Urothelium cell line (cell line): ENCODE measurements at regions not wholly inside any gene's neighbourhood (a gene's known extent, or its start where the extent isn't known, plus 50 kb on each side); places are given as distances from the start of the nearest gene placed in this dataset.
A peak's percentile ranks its signal among the peaks of the same experiment; 100 is the strongest.
"Not testable (repeated sequence)": the region's sequence is repeated elsewhere in the genome, so short reads cannot be mapped to it uniquely, and the experiment has no call there.

Experiments used
- DNase-seq: peaks from one replicate; pipeline ENCODE4 v3.0.0; 2011; ENCODE audit warnings: low spot score, mixed read lengths
- FAIRE-seq: peaks from 2 replicates; lab custom pipeline; 2011; peaks lifted over from hg19 to GRCh38; lab: Jason Lieb, UNC

- DNase-seq (no peak), FAIRE-seq (no peak)
Observed at GRCh38 chr14:53620317-53620716, 336.3 kb downstream of the BMP4 start.

- DNase-seq (peak; percentile 58), FAIRE-seq (no peak)
Observed at GRCh38 chr14:53619691-53620231, 336.9 kb downstream of the BMP4 start.

GRCh38 chr14:53616536-53616935, 340.1 kb downstream of the BMP4 start:
- DNase-seq, FAIRE-seq: not testable (repeated sequence)

DNA sequence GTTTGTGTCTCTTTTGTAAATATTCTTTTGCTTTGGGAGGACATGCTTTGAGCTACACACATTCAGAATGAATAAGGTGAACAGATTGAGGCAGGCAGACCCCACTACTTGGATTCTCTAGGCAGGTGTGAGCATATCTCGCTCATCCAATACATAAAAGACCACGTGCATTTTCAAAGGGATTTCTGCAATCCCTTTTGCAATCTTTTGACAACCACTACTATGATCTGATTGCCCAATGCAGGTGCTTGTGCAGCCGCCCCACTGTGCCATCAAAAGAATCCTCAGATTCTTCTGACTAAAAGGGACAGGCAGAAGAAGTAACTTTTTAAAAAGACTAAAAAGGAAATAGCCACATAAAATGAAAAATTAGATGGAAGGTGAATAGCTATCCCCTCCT, 341.4 kb downstream of the BMP4 start:
- DNase-seq: no peak
- FAIRE-seq: no peak

- peak; percentile 98 for FAIRE-seq
- DNase-seq: peak; percentile 84
Observed at GRCh38 chr14:53613404-53614253, 343.0 kb downstream of the BMP4 start.

DNA sequence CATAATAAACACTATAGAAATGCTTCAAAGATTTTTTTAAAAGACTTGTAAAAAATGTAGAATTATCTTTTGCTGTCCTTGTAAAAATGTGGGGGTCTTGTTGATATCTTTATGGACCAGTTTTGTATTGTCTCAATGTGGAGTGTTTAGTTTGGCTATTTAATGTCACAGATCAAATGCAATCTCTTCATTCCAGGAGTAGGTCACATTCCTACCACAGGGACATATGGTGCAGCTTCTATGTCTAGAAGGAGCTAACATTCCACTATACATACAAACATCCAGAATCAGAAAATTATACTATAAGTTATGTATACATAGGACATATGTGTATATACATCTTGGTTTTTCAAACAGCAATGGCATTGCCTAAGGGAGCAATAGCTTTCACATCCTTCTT, 345.7 kb downstream of the BMP4 start:
- FAIRE-seq: no peak

GRCh38 chr14:53609009-53609408, 347.6 kb downstream of the BMP4 start:
- no peak for FAIRE-seq
- DNase-seq: no peak

More for the DNA sequence above, 345.7 kb downstream of the BMP4 start:
- DNase-seq: no peak

- DNase-seq: peak; percentile 84
- no peak for FAIRE-seq
Observed at GRCh38 chr14:53608369-53608768, 348.3 kb downstream of the BMP4 start.

GRCh38 chr14:53606203-53606602, 350.4 kb downstream of the BMP4 start:
- DNase-seq (no peak), FAIRE-seq (peak; percentile 81)

DNA sequence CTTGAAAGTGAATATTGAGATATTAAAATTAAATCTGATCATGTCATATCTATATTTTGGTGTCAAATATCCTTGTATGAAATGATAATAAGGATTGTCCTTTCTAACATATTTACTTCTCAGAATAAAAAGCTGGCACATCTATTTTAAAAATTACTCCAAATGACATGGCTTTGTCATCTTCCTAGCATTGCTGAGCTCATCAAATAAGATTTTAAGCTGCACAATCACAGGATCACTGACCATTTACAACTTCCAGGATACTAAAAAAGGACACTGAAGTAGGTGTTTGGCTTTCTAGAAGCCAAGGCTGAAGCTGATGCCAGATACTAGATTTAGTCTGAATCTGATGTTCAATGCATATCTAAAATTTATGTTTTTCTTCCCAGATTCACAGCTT, 351.1 kb downstream of the BMP4 start:
- no peak for DNase-seq
- no peak for FAIRE-seq

DNA sequence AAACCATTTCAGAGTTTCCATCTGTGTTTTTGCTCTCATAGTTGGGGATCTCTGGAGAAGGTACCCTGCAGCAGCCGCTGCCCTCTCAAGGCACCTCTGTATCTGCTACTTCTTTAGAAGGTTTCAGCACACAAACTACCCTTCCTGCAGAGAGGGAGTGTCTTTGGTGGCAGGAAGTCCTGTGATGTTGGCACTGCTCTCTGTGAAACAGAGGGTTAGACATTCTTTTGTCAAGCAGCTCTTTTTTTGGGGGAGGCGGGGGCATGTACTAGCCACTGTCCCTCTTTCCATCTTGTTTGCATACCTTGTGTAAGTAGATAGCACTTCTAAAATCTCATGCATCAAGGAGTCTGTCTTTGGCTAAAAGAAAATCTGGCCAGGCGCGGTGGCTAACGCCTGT, 352.6 kb downstream of the BMP4 start:
- FAIRE-seq (peak; percentile 30), DNase-seq (no peak)

- no peak for DNase-seq
- FAIRE-seq: no peak
Observed at GRCh38 chr14:53601409-53601808, 355.2 kb downstream of the BMP4 start.

- DNase-seq: no peak
- FAIRE-seq: no peak
Observed at GRCh38 chr14:53599221-53599945, 357.2 kb downstream of the BMP4 start.

- peak; percentile 44 for FAIRE-seq
- no peak for DNase-seq
Observed at GRCh38 chr14:53596853-53597525, 359.6 kb downstream of the BMP4 start.

GRCh38 chr14:53591816-53592215, 364.8 kb downstream of the BMP4 start:
- no peak for DNase-seq
- no peak for FAIRE-seq

GRCh38 chr14:53581504-53581903, 375.1 kb downstream of the BMP4 start:
- FAIRE-seq (peak; percentile 88), DNase-seq (no peak)

GRCh38 chr14:53571641-53572328, 384.8 kb downstream of the BMP4 start:
- FAIRE-seq (peak; percentile 81), DNase-seq (no peak)

- DNase-seq (no peak), FAIRE-seq (no peak)
Observed at GRCh38 chr14:53570411-53571387, 385.9 kb downstream of the BMP4 start.

GRCh38 chr14:53569446-53569845, 387.2 kb downstream of the BMP4 start:
- DNase-seq (no peak), FAIRE-seq (no peak)
